GM12891 (cell line): ENCODE measurements at regions not wholly inside any gene's neighbourhood (a gene's known extent, or its start where the extent isn't known, plus 50 kb on each side); places are given as distances from the start of the nearest gene placed in this dataset.

Source experiments
- DNase-seq: peaks from one replicate; pipeline ENCODE4 v3.0.0; 2011; ENCODE audit warnings: low spot score; ENCODE audit not compliant: insufficient read length
- FAIRE-seq: peaks from 2 replicates; lab custom pipeline; 2011; peaks lifted over from hg19 to GRCh38; lab: Jason Lieb, UNC
- PAX5 ChIP-seq: IDR thresholded peaks from 2 replicates; pipeline ENCODE4 v1.6.1; 2011; ENCODE audit warnings: low read length, moderate library complexity, mild to moderate bottlenecking; ENCODE audit not compliant: insufficient read depth, severe bottlenecking
- POLR2A ChIP-seq: IDR thresholded peaks from 2 replicates; pipeline ENCODE4 v1.6.1; 2011; ENCODE audit warnings: low read depth, low read length, control low read depth
- POLR2AphosphoS5 ChIP-seq: IDR thresholded peaks from 2 replicates; pipeline ENCODE4 v1.6.1; 2011; ENCODE audit warnings: low read depth, low read length, control low read depth
- POU2F2 ChIP-seq: IDR thresholded peaks from 2 replicates; pipeline ENCODE4 v1.6.1; 2011; ENCODE audit warnings: low read depth, mild to moderate bottlenecking, control low read depth, low read length, moderate library complexity
- SPI1 ChIP-seq: IDR thresholded peaks from 2 replicates; pipeline ENCODE4 v1.6.1; 2011; ENCODE audit warnings: low read depth, low read length, control low read depth
- TAF1 ChIP-seq: IDR thresholded peaks from 2 replicates; pipeline ENCODE4 v1.6.1; 2011; ENCODE audit warnings: low read depth, low read length, control low read depth

DNA sequence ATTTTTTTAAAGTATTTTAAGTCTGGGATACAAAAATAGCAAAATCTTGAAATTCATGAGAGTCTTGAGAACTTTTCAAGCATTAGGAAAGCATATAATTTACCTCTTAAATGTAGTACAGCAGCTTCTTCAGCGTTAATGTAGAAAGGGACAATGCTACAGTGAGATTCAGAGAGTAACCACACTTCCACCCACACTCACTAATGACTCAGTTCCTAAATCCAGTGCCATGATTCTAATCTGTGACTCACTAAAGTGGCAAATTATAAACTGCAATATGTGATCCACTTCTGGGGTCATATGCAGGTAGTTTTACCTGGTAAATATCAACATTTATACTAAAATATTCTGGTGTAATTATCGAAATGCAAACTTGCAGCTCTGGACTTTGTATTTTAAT, 434.5 kb upstream of the TUSC1 start:
- TF ChIP-seq TAF1: no peak
- no peak for TF ChIP-seq POLR2AphosphoS5
- TF ChIP-seq SPI1: no peak
- no peak for TF ChIP-seq POLR2A
- TF ChIP-seq POU2F2: no peak
- TF ChIP-seq PAX5: no peak
- FAIRE-seq (no peak), DNase-seq (no peak)

DNA sequence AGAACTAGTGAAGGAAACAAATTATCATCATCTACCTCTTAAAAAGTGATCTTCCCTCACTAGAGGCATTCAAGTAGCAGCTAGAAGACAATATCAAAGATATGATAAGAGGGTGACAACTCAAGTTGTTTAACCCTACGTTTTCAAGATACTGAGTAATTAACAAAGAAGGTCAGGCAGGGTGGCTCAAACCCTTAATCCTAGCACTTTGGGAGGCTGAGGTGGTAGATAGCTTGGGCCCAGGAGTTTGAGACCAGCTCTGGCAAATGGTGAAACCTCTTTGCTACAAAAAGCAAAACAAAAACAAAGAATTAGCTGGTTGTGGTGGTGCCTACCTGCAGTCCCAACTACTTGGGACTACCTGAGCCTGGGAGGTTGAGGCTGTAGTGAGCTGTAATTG, 408.2 kb upstream of the TUSC1 start:
- FAIRE-seq: no peak
- TF ChIP-seq TAF1: no peak
- no peak for TF ChIP-seq SPI1
- no peak for TF ChIP-seq PAX5
- no peak for TF ChIP-seq POLR2A
- TF ChIP-seq POU2F2: no peak
- no peak for TF ChIP-seq POLR2AphosphoS5
- no peak for DNase-seq

DNA sequence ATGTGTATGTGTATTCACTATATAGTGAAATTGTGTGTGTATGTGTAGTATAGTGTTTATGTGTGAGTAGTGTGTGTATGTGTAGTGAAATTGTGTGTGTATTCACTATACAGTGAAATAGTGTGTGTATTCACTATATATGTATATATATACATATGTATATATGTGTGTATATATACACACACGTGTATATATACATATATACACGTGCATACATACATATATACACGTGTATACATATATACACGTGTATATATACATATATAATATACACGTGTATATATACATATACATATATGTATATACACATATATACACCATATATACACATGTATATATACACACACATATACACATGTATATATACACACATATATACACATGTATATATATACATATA, 403.6 kb upstream of the TUSC1 start:
- no peak for DNase-seq
- no peak for FAIRE-seq
- TF ChIP-seq POLR2A: no peak
- TF ChIP-seq PAX5: no peak
- no peak for TF ChIP-seq POLR2AphosphoS5
- TF ChIP-seq POU2F2: no peak
- TF ChIP-seq TAF1: no peak

DNA sequence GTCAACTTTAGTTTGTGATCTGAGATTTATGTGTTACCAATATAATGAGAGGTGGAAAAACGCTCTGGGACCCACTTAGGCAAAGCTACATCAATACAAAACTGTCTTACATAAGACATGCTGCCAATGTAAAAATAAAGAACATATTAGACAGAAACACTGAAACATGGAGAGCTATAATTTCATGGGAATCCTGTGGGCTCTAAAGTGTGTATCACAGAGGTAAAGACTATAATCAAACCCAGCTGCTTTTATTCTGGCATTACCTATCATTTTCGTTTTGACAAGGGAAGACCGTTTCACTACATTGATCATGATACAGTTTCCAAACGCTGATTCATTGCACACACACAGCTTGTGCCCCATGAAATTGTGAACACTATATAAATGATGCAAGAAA, 400.5 kb upstream of the TUSC1 start:
- FAIRE-seq: no peak
- TF ChIP-seq PAX5 (no peak), SPI1 (no peak), POLR2AphosphoS5 (no peak), POU2F2 (no peak), POLR2A (no peak), TAF1 (no peak)
- no peak for DNase-seq

DNA sequence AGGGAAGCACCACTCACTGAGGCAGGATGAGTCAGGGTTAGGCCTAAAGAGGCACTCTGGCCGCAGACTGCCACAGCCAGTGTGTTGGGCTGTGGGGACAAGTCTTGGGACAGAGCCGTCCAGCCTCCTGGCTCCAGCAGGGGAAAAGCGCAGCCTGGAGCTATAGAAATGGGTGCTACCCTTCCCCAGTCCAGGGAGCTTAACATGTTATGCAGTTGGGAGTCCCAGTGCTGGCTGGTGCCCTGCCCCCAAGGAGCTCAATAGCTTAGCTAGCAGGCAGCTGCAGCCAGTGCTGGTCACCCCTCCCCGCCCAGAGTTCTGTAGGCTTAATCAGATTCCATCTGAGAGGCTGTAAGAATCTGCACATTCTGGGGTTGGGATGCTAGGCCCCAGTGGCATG, 399.6 kb upstream of the TUSC1 start:
- DNase-seq (no peak), FAIRE-seq (no peak)
- TF ChIP-seq TAF1 (no peak), SPI1 (no peak), PAX5 (no peak), POLR2A (no peak), POU2F2 (no peak), POLR2AphosphoS5 (no peak)

DNA sequence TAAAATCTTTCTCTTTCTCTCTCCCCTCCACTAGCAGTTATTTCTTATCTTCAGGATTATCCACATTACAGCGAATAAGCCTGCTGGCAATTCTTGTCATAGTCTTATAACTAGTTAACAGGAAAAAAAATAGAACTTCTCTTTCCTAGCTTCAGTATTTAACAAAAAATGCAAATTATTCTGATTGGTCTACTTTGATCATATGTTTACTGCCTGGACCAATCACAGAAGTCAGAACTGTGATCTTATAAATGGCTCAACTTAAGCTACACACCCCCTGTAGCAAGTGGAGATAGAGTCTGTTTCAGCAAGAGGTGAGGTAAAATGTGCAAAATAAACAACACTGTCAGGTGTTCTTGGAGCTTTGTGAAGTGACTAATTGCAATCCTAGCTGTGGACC, 389.4 kb upstream of the TUSC1 start:
- FAIRE-seq: no peak
- DNase-seq: no peak
- TF ChIP-seq PAX5: no peak
- TF ChIP-seq POLR2A: no peak
- no peak for TF ChIP-seq TAF1

DNA sequence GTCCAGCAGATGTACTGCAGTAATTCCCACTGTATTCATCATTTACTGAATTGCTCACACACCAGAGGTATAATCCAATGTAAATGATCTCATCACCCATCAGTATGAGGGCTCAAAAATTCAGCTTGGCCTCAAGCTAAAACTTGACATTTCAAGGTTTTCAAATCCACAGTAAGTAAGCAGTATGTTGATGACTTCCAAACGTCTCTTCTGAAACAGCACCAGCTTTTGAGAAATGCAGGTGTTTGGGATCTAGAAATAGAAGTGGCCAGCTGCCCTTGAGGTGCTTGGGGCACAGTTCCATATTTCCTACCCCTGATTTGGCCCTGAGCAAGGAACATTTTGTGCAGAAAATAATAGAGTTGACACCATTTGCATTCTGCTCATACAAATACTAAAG, 388.0 kb upstream of the TUSC1 start:
- FAIRE-seq (no peak), DNase-seq (no peak)
- TF ChIP-seq POU2F2: no peak
- no peak for TF ChIP-seq POLR2A
- no peak for TF ChIP-seq POLR2AphosphoS5
- TF ChIP-seq PAX5: no peak
- no peak for TF ChIP-seq SPI1
- TF ChIP-seq TAF1: no peak

DNA sequence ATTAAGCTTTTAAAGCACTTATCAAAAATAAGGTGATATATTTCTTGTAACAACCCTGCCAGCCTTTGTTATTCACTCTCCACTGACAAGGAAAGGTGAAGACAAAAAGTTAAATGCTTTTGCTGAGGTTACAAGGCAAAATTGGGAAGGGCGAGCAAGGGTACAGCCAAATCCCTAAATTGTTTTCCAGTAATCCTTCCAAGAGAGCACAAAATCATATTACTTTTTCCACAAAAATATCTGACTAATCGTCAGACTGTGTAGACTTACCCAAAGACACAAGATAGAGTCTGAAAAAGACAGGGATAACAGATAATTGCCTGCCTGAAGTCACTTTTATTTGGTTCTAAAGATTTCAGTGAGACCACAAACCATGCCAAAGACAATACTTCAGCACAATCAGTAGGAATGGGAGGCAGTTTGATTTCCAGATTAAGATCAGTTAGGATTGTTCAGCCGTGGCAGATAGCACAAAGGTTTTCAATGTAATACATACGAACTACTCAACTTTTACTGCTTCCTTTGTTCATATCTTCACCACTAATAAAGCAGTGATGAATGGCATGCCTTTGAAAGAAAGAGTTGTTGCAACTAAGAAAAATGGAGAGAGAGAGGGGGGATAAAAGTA, 383.8 kb upstream of the TUSC1 start:
- FAIRE-seq: no peak

DNA sequence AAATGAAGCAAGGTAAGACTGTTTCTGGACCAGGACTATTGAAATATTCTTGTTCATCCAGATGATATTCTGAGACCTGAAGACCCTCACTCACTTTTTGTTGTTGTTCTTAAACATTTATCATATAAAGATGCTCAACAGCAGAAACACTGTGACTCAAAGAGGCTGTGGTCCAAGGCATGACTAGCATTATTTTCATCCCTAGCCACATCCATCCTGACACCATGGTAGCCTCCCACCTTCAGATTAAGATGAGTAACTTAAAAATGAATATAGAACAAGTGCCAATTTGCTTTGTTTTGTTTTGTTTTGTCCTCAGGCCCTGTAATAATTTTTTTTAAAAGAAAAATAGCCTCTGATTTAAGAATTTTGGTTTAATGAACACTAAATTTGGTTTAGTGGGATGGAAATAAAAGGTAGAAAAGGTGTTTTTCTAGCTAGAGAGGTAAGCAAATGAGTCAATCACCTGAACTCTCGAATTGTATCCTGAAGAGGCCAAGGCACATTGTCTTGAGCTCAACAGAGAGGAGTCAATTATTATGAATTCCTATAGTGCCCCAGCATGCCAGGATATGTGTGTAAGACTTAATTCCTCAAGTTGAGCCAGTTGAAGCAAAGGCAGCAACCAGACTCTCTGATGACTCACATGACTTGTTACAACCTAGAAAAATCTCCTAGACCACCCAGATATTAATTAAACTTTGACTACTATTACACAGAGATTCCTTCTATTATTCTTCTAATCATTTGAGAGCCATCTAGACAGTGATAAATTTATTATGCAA, 380.1 kb upstream of the TUSC1 start:
- no peak for TF ChIP-seq TAF1
- TF ChIP-seq POLR2A: no peak
- TF ChIP-seq POLR2AphosphoS5: no peak
- TF ChIP-seq SPI1: no peak
- no peak for TF ChIP-seq POU2F2
- TF ChIP-seq PAX5: no peak
- no peak for FAIRE-seq
- no peak for DNase-seq

More for the DNA sequence above, 383.8 kb upstream of the TUSC1 start:
- no peak for DNase-seq
- TF ChIP-seq TAF1 (no peak), POU2F2 (no peak), PAX5 (no peak), POLR2AphosphoS5 (no peak), POLR2A (no peak), SPI1 (no peak)

DNA sequence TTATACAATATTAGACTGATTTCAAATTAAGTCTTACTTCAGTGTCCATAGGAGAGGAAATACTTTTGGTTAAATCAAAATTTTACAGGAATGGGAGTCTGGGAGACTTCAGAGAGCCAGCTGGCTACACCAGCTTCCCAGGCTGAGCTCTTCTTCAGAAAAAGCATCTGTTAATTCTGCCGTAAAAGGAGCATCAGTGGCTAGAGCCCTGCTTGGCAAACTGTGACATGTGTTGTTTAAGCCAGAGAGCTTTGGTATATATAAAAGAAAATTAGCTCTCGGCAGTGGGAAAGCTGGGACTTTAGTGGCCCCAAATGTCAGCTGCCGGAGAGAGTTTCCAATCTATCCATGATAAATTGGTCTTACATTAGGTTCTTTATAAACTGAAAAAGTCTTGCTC, 378.8 kb upstream of the TUSC1 start:
- FAIRE-seq (no peak), DNase-seq (no peak)
- TF ChIP-seq POLR2A (no peak), POLR2AphosphoS5 (no peak), TAF1 (no peak), SPI1 (no peak), PAX5 (no peak), POU2F2 (no peak)

DNA sequence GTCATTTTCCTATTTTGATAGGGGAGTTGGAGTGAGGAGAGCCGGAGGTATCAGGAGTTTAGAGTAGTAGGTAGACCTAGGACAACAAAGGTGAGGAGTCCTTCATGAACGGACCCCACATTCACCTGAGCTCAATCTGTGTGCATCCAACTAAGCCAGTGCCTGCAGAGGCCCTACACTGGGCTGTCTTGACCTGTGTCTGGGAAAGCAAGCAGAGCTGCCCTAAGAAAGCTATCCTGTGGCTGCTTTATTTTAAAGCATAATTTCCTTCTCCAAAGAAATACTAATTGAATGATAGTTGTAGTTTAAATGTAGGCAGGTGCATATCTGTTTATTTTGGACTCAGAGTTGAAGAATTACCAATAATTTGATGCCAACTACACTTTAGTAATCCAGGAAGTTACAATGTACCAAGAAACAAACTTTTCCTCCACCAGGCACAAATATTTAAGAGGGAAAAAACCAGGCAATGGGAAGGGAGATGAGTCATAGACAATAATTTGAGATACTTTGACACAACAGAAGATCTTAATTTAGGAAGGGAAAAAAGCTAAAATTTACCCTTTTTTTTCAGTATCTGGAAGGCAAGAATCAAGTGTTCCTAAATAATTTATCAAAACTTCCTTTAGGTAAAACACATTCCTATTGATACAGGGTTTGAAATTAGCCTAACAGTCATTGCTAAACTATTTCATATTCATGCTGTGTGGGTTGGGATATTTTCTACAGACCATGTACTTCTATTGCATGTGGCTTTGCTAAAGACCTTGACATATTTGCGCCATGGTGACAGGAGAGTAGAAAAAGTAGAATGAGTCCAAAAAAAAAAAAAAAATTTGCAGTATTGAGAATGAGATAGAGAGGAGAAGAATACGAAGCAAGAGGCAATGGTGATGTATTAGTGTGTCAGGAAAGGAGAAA, 376.6 kb upstream of the TUSC1 start:
- FAIRE-seq: no peak
- no peak for DNase-seq
- TF ChIP-seq POLR2A: no peak
- TF ChIP-seq SPI1: no peak
- no peak for TF ChIP-seq PAX5
- no peak for TF ChIP-seq POU2F2
- TF ChIP-seq TAF1: no peak
- no peak for TF ChIP-seq POLR2AphosphoS5
